ENCODE measurements at regions not wholly inside any gene's neighbourhood (a gene's known extent, or its start where the extent isn't known, plus 50 kb on each side); places are given as distances from the start of the nearest gene placed in this dataset.

DNA sequence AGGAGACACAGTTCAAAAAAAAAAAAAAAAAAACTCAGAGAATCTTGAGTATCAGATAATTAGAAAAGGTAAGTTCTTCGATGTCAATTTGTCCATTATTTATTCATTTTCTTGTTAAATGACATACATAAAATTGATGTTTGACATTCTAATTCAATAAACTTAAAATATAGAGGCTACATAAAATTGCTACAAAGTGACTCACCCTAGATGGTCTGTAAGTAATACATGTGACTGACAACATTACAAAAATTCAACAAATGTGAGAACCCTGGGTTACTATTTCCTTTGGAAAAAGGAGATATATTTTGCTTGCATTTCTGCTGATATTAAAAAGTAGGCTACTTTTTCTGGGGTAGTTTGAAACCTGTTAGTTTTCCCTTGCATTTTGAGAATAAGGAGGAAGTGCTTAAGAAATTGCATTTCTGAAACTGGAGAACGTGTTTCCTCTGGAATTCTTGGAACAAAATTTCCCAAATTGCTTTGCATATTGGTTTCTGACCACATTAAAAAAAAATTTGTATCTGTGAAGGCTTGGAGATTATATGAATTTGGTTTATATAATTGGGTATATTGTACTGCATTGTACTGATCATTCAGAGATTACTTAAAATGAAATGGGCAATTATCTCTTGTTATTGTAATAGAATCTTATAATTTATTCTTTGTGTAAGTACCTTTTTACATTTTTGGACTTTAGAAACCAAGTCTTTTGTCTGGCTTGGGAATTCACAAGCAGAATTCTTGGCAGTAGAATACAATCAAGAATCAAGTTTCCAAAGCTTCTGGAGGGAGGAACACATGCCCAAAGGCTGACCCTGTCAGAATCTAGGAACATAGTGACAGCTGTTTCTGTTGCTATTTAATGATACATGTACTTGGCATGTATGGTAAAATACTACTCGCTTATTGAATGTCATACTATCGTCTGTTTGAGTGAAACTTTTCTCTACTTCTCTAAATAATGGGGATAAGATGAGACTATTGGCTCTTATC, 106.1 kb downstream of the DSEL start:
- TF ChIP-seq ZNF232 (CRISPR knock-in tag; IDR thresholded peaks at IDR 0.05): no peak
- TF ChIP-seq, protein P1, sequence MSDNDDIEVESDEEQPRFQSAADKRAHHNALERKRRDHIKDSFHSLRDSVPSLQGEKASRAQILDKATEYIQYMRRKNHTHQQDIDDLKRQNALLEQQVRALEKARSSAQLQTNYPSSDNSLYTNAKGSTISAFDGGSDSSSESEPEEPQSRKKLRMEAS (CRISPR knock-in tag; IDR thresholded peaks at IDR 0.05): no peak
- TF ChIP-seq, protein P2, sequence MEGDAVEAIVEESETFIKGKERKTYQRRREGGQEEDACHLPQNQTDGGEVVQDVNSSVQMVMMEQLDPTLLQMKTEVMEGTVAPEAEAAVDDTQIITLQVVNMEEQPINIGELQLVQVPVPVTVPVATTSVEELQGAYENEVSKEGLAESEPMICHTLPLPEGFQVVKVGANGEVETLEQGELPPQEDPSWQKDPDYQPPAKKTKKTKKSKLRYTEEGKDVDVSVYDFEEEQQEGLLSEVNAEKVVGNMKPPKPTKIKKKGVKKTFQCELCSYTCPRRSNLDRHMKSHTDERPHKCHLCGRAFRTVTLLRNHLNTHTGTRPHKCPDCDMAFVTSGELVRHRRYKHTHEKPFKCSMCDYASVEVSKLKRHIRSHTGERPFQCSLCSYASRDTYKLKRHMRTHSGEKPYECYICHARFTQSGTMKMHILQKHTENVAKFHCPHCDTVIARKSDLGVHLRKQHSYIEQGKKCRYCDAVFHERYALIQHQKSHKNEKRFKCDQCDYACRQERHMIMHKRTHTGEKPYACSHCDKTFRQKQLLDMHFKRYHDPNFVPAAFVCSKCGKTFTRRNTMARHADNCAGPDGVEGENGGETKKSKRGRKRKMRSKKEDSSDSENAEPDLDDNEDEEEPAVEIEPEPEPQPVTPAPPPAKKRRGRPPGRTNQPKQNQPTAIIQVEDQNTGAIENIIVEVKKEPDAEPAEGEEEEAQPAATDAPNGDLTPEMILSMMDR (IDR thresholded peaks at IDR 0.05): no peak
- TF ChIP-seq, protein P3, sequence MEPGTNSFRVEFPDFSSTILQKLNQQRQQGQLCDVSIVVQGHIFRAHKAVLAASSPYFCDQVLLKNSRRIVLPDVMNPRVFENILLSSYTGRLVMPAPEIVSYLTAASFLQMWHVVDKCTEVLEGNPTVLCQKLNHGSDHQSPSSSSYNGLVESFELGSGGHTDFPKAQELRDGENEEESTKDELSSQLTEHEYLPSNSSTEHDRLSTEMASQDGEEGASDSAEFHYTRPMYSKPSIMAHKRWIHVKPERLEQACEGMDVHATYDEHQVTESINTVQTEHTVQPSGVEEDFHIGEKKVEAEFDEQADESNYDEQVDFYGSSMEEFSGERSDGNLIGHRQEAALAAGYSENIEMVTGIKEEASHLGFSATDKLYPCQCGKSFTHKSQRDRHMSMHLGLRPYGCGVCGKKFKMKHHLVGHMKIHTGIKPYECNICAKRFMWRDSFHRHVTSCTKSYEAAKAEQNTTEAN (CRISPR knock-in tag; IDR thresholded peaks at IDR 0.05): no peak
- no peak for TF ChIP-seq FOXJ3 (CRISPR knock-in tag; IDR thresholded peaks at IDR 0.05; ENCODE audit: borderline replicate concordance)
- TF ChIP-seq ATF1 (CRISPR knock-in tag; IDR thresholded peaks at IDR 0.05): no peak
- no peak for TF ChIP-seq NR1H2 (CRISPR knock-in tag; IDR thresholded peaks at IDR 0.05)
- no peak for TF ChIP-seq CREB1 (CRISPR knock-in tag; IDR thresholded peaks at IDR 0.05)
- TF ChIP-seq, protein P4, sequence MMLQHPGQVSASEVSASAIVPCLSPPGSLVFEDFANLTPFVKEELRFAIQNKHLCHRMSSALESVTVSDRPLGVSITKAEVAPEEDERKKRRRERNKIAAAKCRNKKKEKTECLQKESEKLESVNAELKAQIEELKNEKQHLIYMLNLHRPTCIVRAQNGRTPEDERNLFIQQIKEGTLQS (CRISPR knock-in tag; conservative IDR thresholded peaks at IDR 0.05): no peak
- no peak for TF ChIP-seq CBFB (CRISPR knock-in tag; IDR thresholded peaks at IDR 0.05; ENCODE audit: low read depth)
